Erythroblast (primary cell): ENCODE measurements at regions not wholly inside any gene's neighbourhood (a gene's known extent, or its start where the extent isn't known, plus 50 kb on each side); places are given as distances from the start of the nearest gene placed in this dataset.

Experiments used
- GATA1 ChIP-seq: IDR thresholded peaks from 2 replicates; pipeline ENCODE4 v1.6.1; 2011; ENCODE audit warnings: low read depth, mild to moderate bottlenecking, control low read depth, low read length, moderate library complexity
- POLR2A ChIP-seq: IDR thresholded peaks from 2 replicates; pipeline ENCODE4 v1.6.1; 2011; ENCODE audit warnings: mild to moderate bottlenecking, low read length

- no peak for TF ChIP-seq POLR2A
- no peak for TF ChIP-seq GATA1
Measured at GRCh38 chr13:69425235-69425634, 682.4 kb upstream of the ATXN8OS start.
